HG03108 (cell line): ENCODE measurements at regions not wholly inside any gene's neighbourhood (a gene's known extent, or its start where the extent isn't known, plus 50 kb on each side); places are given as distances from the start of the nearest gene placed in this dataset.

Source experiments
- ATAC-seq: cut with Tn5 transposase; IDR thresholded peaks from one replicate; pipeline ENCODE4 v1.9.1; 2021; ENCODE audit warnings: moderate library complexity; ENCODE audit not compliant: unreplicated experiment

GRCh38 chr5:92390657-92391056, 1007.5 kb upstream of the ARRDC3 start:
- ATAC-seq = no peak

GRCh38 chr5:92380069-92380770, 997.1 kb upstream of the ARRDC3 start:
- ATAC-seq = no peak

- ATAC-seq = no peak
Observed at GRCh38 chr5:92378966-92379611, 996.0 kb upstream of the ARRDC3 start.

GRCh38 chr5:92374859-92375258, 991.7 kb upstream of the ARRDC3 start:
- no peak for ATAC-seq

- ATAC-seq = no peak
Observed at GRCh38 chr5:92372766-92373165, 989.6 kb upstream of the ARRDC3 start.

- ATAC-seq = no peak
Observed at GRCh38 chr5:92371889-92372235, 988.7 kb upstream of the ARRDC3 start.

- no peak for ATAC-seq
Observed at GRCh38 chr5:92371171-92371888, 988.2 kb upstream of the ARRDC3 start.

DNA sequence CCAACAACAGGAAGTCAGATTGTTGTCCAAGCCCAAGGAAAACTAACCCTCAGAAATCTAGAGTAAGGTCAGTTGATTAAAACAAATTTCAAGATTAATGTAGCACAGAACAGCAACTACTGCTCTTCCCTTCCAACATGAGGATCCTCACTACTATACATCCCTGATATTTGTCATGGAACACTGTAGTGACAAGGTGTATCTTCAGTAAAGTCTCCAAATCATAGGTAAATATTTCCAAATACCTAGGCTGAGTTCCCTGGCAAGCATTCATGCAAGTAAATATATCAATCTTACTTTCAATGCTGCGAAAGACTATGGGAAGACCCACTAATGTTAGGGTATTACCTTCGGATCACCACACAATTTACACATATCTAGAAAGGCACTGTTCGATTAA, 986.9 kb upstream of the ARRDC3 start:
- no peak for ATAC-seq

GRCh38 chr5:92369587-92369986, 986.5 kb upstream of the ARRDC3 start:
- ATAC-seq = no peak

GRCh38 chr5:92364986-92365550, 982.0 kb upstream of the ARRDC3 start:
- no peak for ATAC-seq

DNA sequence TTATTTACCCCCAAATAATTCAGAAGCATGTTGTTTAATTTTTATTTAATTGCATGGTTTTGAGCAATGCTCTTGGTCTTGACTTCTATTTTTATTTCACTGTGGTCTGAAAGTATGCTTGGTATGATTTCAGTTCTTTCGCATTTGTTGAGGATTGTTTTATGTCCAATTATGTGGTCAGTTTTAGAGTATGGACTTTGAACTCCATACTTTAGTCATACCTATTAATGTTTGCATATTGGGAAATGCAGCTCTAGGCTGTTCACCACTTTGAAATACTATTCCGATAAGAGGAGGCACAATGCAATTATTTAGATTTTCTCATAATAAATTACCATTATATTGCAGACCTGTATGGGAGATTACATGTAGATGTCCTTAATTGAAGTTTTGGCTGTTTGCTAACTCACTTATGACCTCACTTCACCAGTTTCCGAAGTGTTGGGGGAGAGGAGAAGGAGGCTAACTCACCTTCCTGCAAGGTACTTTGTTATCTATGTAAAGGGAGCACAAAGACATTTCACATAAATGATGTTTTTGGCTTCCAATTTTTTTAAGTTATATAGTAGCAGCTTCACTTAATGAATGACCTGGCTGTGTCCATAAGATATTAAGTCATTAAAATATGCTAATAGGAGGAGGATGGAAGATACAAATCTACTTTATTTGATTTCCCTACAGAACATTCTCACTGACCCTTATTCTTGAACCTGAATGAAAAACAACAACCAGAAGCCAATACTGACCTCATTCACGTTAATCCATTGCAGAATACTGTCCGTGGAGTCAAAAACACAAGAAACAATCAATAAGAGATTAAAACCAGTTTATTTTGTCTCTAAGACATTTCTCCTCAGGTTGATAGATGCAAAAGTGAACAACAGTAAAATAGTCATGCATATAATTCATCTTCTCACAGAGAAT, 970.3 kb upstream of the ARRDC3 start:
- no peak for ATAC-seq

GRCh38 chr5:92337772-92338234, 954.7 kb upstream of the ARRDC3 start:
- ATAC-seq = no peak

- ATAC-seq = no peak
Observed at GRCh38 chr5:92332039-92332438, 948.9 kb upstream of the ARRDC3 start.

- ATAC-seq = no peak
Observed at GRCh38 chr5:92330365-92330764, 947.2 kb upstream of the ARRDC3 start.

GRCh38 chr5:92329759-92330158, 946.6 kb upstream of the ARRDC3 start:
- ATAC-seq = no peak

GRCh38 chr5:92328584-92329259, 945.6 kb upstream of the ARRDC3 start:
- ATAC-seq = no peak

GRCh38 chr5:92320446-92320845, 937.3 kb upstream of the ARRDC3 start:
- ATAC-seq = no peak

DNA sequence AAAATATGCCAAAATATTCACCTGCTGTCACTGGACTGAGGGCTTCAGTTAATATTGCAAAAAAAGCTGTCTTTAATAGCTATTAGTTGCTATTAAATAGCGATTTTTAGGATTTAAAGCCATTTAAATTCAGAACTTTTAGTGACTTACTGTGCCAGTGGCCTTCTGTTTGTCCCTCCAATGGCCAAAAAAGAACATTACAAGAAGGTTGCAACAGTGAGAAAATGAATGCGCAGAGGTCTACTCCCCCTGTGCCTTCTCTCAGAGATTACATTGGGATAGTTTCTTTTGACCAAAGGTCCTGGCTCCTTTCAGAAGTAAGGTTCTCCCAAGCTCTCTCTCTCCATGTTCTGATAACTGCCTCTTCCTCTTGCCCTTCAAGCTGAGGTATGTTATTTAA, 930.3 kb upstream of the ARRDC3 start:
- ATAC-seq = no peak

GRCh38 chr5:92309336-92309991, 926.3 kb upstream of the ARRDC3 start:
- no peak for ATAC-seq

DNA sequence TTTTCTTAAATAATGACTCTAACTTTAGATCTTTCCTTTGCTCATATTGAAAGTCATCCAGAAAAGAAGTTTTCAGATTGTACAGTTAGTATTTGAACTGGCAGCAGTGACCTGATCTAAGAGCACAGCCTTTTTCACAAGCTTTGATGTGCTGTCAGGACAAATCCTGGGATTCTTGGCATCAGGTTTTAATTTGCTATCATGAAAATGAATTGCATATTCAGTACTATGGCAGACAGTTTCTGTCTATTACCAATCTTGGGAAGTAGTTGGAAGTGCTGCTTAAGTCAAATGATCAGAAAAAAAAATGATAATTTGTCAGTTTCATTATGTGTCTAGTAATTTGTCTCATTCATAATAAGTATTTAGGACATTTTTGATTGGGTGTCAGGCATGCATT, 925.6 kb upstream of the ARRDC3 start:
- no peak for ATAC-seq
